ENCODE measurements at regions not wholly inside any gene's neighbourhood (a gene's known extent, or its start where the extent isn't known, plus 50 kb on each side); places are given as distances from the start of the nearest gene placed in this dataset.

GRCh38 chr9:85225180-85225579 is 516.6 kb downstream of the AGTPBP1 start:
- DNase-seq (no peak), ATAC-seq (no peak)
- intact Hi-C loops (cut with DNase I), result no loop called here
- no peak overlapping the region for H3K4me3 ChIP-seq (ENCODE audit: low read length)
- H3K27ac ChIP-seq (ENCODE audit: low read length), result no peak overlapping the region
- H3K9me3 ChIP-seq (ENCODE audit: control insufficient read depth, low read length), result no peaks in the 10 kb centered on the region
- 81% methylated on average over 2 of the region's 2 CpGs for WGBS
- no peaks in the 10 kb centered on the region for H3K27me3 ChIP-seq (ENCODE audit: control insufficient read depth, insufficient read depth)
- no peaks in the 10 kb centered on the region for H3K4me1 ChIP-seq (ENCODE audit: control insufficient read depth, insufficient read depth, low read length)

GRCh38 chr9:85224729-85225128 is 517.0 kb downstream of the AGTPBP1 start:
- Histone ChIP-seq H3K27me3 (ENCODE audit: control insufficient read depth, insufficient read depth) (no peaks in the 10 kb centered on the region), H3K27ac (ENCODE audit: low read length) (no peak overlapping the region), H3K9me3 (ENCODE audit: control insufficient read depth, low read length) (no peaks in the 10 kb centered on the region), H3K4me1 (ENCODE audit: control insufficient read depth, insufficient read depth, low read length) (no peaks in the 10 kb centered on the region), H3K4me3 (ENCODE audit: low read length) (no peak overlapping the region)
- intact Hi-C loops (cut with DNase I), result no loop called here
- 76% methylated on average over 4 of the region's 4 CpGs for WGBS
- DNase-seq, result no peak
- ATAC-seq, result peak in 1 of 2 donors; percentile 48

- DNase-seq (no peak), ATAC-seq (no peak)
- Histone ChIP-seq H3K27me3 (ENCODE audit: control insufficient read depth, insufficient read depth) (no peaks in the 10 kb centered on the region), H3K9me3 (ENCODE audit: control insufficient read depth, low read length) (no peaks in the 10 kb centered on the region), H3K27ac (ENCODE audit: low read length) (no peak overlapping the region), H3K4me1 (ENCODE audit: control insufficient read depth, insufficient read depth, low read length) (no peaks in the 10 kb centered on the region), H3K4me3 (ENCODE audit: low read length) (no peak overlapping the region)
- intact Hi-C loops (cut with DNase I), result no loop called here
- 78% methylated on average over 2 of the region's 2 CpGs for WGBS
Measured at GRCh38 chr9:85224301-85224700, 517.5 kb downstream of the AGTPBP1 start.

- Histone ChIP-seq H3K4me1 (ENCODE audit: control insufficient read depth, insufficient read depth, low read length) (no peaks in the 10 kb centered on the region), H3K9me3 (ENCODE audit: control insufficient read depth, low read length) (no peaks in the 10 kb centered on the region), H3K27me3 (ENCODE audit: control insufficient read depth, insufficient read depth) (no peaks in the 10 kb centered on the region), H3K4me3 (ENCODE audit: low read length) (no peak overlapping the region), H3K27ac (ENCODE audit: low read length) (no peak overlapping the region)
- no peak for DNase-seq
- intact Hi-C loops (cut with DNase I), result no loop called here
- ATAC-seq, result no peak
- WGBS, result 96% methylated on average over 2 of the region's 2 CpGs
Measured at GRCh38 chr9:85223506-85224125, 518.1 kb downstream of the AGTPBP1 start.

- Histone ChIP-seq H3K27me3 (ENCODE audit: control insufficient read depth, insufficient read depth) (no peaks in the 10 kb centered on the region), H3K4me3 (ENCODE audit: low read length) (no peak overlapping the region), H3K4me1 (ENCODE audit: control insufficient read depth, insufficient read depth, low read length) (no peaks in the 10 kb centered on the region), H3K9me3 (ENCODE audit: control insufficient read depth, low read length) (no peaks in the 10 kb centered on the region), H3K27ac (ENCODE audit: low read length) (no peak overlapping the region)
- DNase-seq (no peak), ATAC-seq (no peak)
- intact Hi-C loops (cut with DNase I), result no loop called here
- 84% methylated on average over 6 of the region's 6 CpGs for WGBS
Measured at GRCh38 chr9:85216601-85217000, 525.2 kb downstream of the AGTPBP1 start.

GRCh38 chr9:85215961-85216360 is 525.8 kb downstream of the AGTPBP1 start:
- ATAC-seq, result no peak
- intact Hi-C loops (cut with DNase I), result no loop called here
- H3K4me1 ChIP-seq (ENCODE audit: control insufficient read depth, insufficient read depth, low read length), result no peaks in the 10 kb centered on the region

GRCh38 chr9:85215416-85215815 is 526.3 kb downstream of the AGTPBP1 start:
- Histone ChIP-seq H3K4me1 (ENCODE audit: control insufficient read depth, insufficient read depth, low read length) (no peaks in the 10 kb centered on the region), H3K9me3 (ENCODE audit: control insufficient read depth, low read length) (no peaks in the 10 kb centered on the region), H3K27me3 (ENCODE audit: control insufficient read depth, insufficient read depth) (no peaks in the 10 kb centered on the region), H3K27ac (ENCODE audit: low read length) (no peak overlapping the region), H3K4me3 (ENCODE audit: low read length) (no peak overlapping the region)
- intact Hi-C loops (cut with DNase I), result no loop called here
- ATAC-seq (no peak), DNase-seq (no peak)
- WGBS, result 88% methylated on average over 4 of the region's 4 CpGs

More at GRCh38 chr9:85215961-85216360, 525.8 kb downstream of the AGTPBP1 start:
- H3K27ac ChIP-seq (ENCODE audit: low read length), result no peak overlapping the region
- H3K9me3 ChIP-seq (ENCODE audit: control insufficient read depth, low read length), result no peaks in the 10 kb centered on the region
- no peak overlapping the region for H3K4me3 ChIP-seq (ENCODE audit: low read length)
- H3K27me3 ChIP-seq (ENCODE audit: control insufficient read depth, insufficient read depth), result no peaks in the 10 kb centered on the region
- no peak for DNase-seq

- Histone ChIP-seq H3K9me3 (ENCODE audit: control insufficient read depth, low read length) (no peaks in the 10 kb centered on the region), H3K27ac (ENCODE audit: low read length) (no peak overlapping the region), H3K4me3 (ENCODE audit: low read length) (no peak overlapping the region), H3K27me3 (ENCODE audit: control insufficient read depth, insufficient read depth) (no peaks in the 10 kb centered on the region), H3K4me1 (ENCODE audit: control insufficient read depth, insufficient read depth, low read length) (no peaks in the 10 kb centered on the region)
- DNase-seq, result no peak
- ATAC-seq, result no peak
- 68% methylated on average over 4 of the region's 4 CpGs for WGBS
- intact Hi-C loops (cut with DNase I), result no loop called here
Measured at GRCh38 chr9:85213650-85214607, 527.8 kb downstream of the AGTPBP1 start.

- Histone ChIP-seq H3K4me1 (ENCODE audit: control insufficient read depth, insufficient read depth, low read length) (no peaks in the 10 kb centered on the region), H3K4me3 (ENCODE audit: low read length) (no peak overlapping the region), H3K27me3 (ENCODE audit: control insufficient read depth, insufficient read depth) (no peaks in the 10 kb centered on the region), H3K9me3 (ENCODE audit: control insufficient read depth, low read length) (no peaks in the 10 kb centered on the region), H3K27ac (ENCODE audit: low read length) (no peak overlapping the region)
- intact Hi-C loops (cut with DNase I), result no loop called here
- 56% methylated on average over 2 of the region's 2 CpGs for WGBS
- DNase-seq, result no peak
- ATAC-seq, result no peak
Measured at GRCh38 chr9:85212887-85213286, 528.9 kb downstream of the AGTPBP1 start.

- WGBS, result 48% methylated on average over 4 of the region's 4 CpGs
- H3K4me3 ChIP-seq (ENCODE audit: low read length), result no peak overlapping the region
Measured at GRCh38 chr9:85212209-85212608, 529.5 kb downstream of the AGTPBP1 start.

GRCh38 chr9:85208666-85209065 is 533.1 kb downstream of the AGTPBP1 start:
- ATAC-seq, result no peak
- no peak overlapping the region for H3K27ac ChIP-seq (ENCODE audit: low read length)
- no peaks in the 10 kb centered on the region for H3K27me3 ChIP-seq (ENCODE audit: control insufficient read depth, insufficient read depth)
- intact Hi-C loops (cut with DNase I), result no loop called here
- no peak overlapping the region for H3K4me3 ChIP-seq (ENCODE audit: low read length)
- WGBS, result 88% methylated on average over 1 of the region's 1 CpG
- no peak for DNase-seq
- no peaks in the 10 kb centered on the region for H3K9me3 ChIP-seq (ENCODE audit: control insufficient read depth, low read length)
- H3K4me1 ChIP-seq (ENCODE audit: control insufficient read depth, insufficient read depth, low read length), result no peaks in the 10 kb centered on the region

More at GRCh38 chr9:85212209-85212608, 529.5 kb downstream of the AGTPBP1 start:
- no peak for ATAC-seq
- H3K4me1 ChIP-seq (ENCODE audit: control insufficient read depth, insufficient read depth, low read length), result no peaks in the 10 kb centered on the region
- no peaks in the 10 kb centered on the region for H3K27me3 ChIP-seq (ENCODE audit: control insufficient read depth, insufficient read depth)
- DNase-seq, result no peak
- H3K9me3 ChIP-seq (ENCODE audit: control insufficient read depth, low read length), result no peaks in the 10 kb centered on the region
- intact Hi-C loops (cut with DNase I), result no loop called here
- H3K27ac ChIP-seq (ENCODE audit: low read length), result no peak overlapping the region
